ENCODE measurements at regions not wholly inside any gene's neighbourhood (a gene's known extent, or its start where the extent isn't known, plus 50 kb on each side); places are given as distances from the start of the nearest gene placed in this dataset.

DNA sequence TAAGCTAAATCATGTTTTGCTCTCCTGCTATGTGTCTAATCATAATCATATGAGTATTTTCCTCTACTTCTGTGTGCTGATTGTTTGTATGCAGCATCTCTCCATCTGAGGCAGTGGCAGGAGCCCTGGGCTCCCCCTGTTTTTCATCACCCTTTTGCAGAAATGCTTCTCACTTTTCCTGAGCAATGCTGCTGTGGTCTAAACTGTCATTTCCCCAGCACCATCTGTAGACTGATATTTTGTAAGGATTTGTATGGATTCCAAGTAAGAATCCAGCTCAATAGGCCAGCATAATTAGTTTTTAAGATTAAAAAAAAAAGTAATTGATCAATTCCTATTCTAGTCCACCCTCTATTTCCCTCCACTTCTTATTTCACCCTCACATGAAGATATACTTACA, 257.0 kb upstream of the CPHXL start:
- no peak for TF ChIP-seq MYC (IDR thresholded peaks at IDR 0.05; ENCODE audit: low read depth, low read length)
- TF ChIP-seq, protein P1, sequence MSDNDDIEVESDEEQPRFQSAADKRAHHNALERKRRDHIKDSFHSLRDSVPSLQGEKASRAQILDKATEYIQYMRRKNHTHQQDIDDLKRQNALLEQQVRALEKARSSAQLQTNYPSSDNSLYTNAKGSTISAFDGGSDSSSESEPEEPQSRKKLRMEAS (IDR thresholded peaks at IDR 0.05; ENCODE audit: low read depth, low read length): no peak
- no peak for TF ChIP-seq POLR2A (IDR thresholded peaks at IDR 0.05; ENCODE audit: extremely low read depth, insufficient read length)
- TF ChIP-seq, protein P2, sequence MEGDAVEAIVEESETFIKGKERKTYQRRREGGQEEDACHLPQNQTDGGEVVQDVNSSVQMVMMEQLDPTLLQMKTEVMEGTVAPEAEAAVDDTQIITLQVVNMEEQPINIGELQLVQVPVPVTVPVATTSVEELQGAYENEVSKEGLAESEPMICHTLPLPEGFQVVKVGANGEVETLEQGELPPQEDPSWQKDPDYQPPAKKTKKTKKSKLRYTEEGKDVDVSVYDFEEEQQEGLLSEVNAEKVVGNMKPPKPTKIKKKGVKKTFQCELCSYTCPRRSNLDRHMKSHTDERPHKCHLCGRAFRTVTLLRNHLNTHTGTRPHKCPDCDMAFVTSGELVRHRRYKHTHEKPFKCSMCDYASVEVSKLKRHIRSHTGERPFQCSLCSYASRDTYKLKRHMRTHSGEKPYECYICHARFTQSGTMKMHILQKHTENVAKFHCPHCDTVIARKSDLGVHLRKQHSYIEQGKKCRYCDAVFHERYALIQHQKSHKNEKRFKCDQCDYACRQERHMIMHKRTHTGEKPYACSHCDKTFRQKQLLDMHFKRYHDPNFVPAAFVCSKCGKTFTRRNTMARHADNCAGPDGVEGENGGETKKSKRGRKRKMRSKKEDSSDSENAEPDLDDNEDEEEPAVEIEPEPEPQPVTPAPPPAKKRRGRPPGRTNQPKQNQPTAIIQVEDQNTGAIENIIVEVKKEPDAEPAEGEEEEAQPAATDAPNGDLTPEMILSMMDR (IDR thresholded peaks at IDR 0.05; ENCODE audit: low read depth, low read length): no peak
- no peak overlapping the region for H3K4me3 ChIP-seq (ENCODE audit: low read depth, low read length)
- no peak for DNase-seq (ENCODE audit: low read depth)

DNA sequence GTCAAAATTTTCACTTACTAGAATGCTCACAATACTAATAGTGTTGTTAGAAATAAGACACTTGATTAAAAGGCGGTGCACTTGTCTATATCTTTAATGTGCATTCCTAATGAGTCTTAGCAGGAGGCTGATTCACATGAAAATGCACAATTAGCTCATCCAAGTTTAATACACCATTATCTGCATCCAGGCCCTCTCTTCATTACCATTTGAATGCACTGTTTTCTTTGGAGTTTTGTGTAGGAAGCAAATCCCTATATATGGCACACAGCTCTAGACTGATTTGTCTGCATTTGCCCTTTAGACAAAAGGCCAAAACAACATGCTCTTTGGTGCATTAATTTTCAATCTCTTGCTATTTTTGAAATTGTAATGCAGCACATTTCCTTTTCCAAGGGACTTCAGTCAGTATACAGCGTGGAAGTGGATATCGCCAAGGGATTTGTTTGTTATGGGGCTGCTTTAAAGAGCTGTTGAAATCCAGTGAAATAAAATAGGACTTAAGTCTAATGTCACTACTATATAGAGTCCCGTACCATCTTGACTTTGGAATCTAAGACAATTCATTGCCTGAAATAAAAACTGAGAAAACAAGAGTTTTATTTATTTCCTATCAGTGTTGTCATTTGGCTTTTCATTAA, 257.6 kb upstream of the CPHXL start:
- no peak overlapping the region for H3K4me3 ChIP-seq (ENCODE audit: low read depth, low read length)
- TF ChIP-seq, protein P1 (IDR thresholded peaks at IDR 0.05; ENCODE audit: low read depth, low read length): no peak
- TF ChIP-seq POLR2A (IDR thresholded peaks at IDR 0.05; ENCODE audit: extremely low read depth, insufficient read length): no peak
- TF ChIP-seq, protein P2 (IDR thresholded peaks at IDR 0.05; ENCODE audit: low read depth, low read length): no peak
- no peak for TF ChIP-seq MYC (IDR thresholded peaks at IDR 0.05; ENCODE audit: low read depth, low read length)
- DNase-seq (ENCODE audit: low read depth): no peak

DNA sequence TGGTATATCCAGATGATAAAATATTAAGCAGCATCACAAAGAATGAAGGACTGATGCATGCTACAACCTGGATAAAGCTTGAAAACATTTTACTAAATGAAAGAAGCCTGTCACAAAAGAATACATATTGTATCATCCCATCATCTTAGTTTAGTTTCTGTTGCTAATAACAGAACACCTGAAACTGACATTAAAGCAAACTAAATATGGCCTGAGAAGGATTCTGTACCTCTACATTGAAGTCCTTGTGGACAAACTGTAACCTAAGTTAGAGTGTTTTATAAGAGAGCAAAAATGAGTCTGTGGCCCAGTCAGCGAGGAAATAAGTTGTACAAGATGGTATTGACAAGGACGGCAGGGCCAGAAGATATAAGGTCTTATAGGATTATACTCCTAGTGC, 261.0 kb upstream of the CPHXL start:
- H3K4me3 ChIP-seq (ENCODE audit: low read depth, low read length): no peak overlapping the region
- TF ChIP-seq, protein P1 (IDR thresholded peaks at IDR 0.05; ENCODE audit: low read depth, low read length): no peak
- TF ChIP-seq, protein P2 (IDR thresholded peaks at IDR 0.05; ENCODE audit: low read depth, low read length): no peak
- TF ChIP-seq MYC (IDR thresholded peaks at IDR 0.05; ENCODE audit: low read depth, low read length) (no peak), POLR2A (IDR thresholded peaks at IDR 0.05; ENCODE audit: extremely low read depth, insufficient read length) (no peak)
- DNase-seq (ENCODE audit: low read depth): no peak

DNA sequence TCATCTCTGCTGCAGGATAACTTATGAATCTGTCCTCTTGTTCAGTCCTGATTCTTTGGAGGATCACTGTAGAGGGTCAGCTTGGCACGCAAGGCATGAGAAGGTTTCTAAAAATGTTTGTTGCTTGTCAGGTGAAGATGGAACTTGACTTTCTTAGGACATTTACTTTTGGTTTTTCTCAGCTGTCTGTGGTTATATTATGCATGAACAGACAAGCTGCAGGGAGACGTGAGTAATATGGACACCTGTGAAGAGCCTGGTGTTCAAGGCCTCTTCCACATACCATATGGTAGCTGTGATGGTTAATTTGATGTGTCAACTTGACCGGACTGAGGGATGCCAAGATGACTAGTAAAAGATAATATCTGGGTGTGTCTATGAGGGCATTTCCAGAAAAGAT, 270.2 kb upstream of the CPHXL start:
- TF ChIP-seq, protein P2 (IDR thresholded peaks at IDR 0.05; ENCODE audit: low read depth, low read length): no peak
- TF ChIP-seq POLR2A (IDR thresholded peaks at IDR 0.05; ENCODE audit: extremely low read depth, insufficient read length): no peak

DNA sequence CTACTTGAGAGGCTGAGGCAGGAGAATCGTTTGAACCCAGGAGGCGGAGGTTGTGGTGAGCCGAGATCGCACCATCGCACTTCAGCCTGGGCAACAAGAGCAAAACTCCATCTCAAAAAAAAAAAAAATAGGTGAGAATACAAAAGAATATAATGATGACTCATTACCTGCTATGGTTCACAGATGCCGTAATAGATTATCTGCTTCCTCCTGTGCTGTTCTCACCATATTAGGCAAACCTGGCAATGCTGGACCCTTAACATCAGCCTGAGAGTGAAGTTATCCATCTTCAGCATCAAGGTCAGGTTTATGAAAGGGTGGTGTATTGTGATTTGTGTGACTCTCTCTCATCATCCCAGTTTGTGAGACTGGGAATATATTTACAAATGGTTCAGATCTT, 271.3 kb upstream of the CPHXL start:
- no peak for DNase-seq (ENCODE audit: low read depth)
- no peak overlapping the region for H3K4me3 ChIP-seq (ENCODE audit: low read depth, low read length)
- TF ChIP-seq, protein P2 (IDR thresholded peaks at IDR 0.05; ENCODE audit: low read depth, low read length): no peak
- TF ChIP-seq POLR2A (IDR thresholded peaks at IDR 0.05; ENCODE audit: extremely low read depth, insufficient read length) (no peak), MYC (IDR thresholded peaks at IDR 0.05; ENCODE audit: low read depth, low read length) (no peak)
- TF ChIP-seq, protein P1 (IDR thresholded peaks at IDR 0.05; ENCODE audit: low read depth, low read length): no peak

More for the DNA sequence above, 270.2 kb upstream of the CPHXL start:
- DNase-seq (ENCODE audit: low read depth): no peak
- H3K4me3 ChIP-seq (ENCODE audit: low read depth, low read length): no peak overlapping the region

DNA sequence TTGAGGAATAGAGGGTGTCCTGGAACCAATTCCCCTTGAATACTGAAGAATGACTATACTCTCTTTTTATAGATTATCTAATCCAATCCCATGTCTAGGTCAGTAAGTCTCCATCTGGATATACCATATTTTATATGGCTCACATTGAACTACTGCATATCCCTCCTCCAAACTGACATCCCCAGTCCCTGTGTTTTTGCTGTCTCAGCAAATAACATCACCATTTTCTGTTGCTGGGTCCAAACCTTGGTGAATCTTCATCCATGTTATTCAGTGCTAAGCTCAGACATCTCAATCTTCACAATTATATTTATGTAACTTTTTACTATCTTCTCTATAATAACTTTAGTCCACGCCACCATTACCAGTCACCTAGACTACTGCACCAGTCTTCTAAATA, 269.6 kb upstream of the CNTNAP4 start:
- no peak overlapping the region for H3K4me3 ChIP-seq (ENCODE audit: low read depth, low read length)
- TF ChIP-seq, protein P1 (IDR thresholded peaks at IDR 0.05; ENCODE audit: low read depth, low read length): no peak
- TF ChIP-seq POLR2A (IDR thresholded peaks at IDR 0.05; ENCODE audit: extremely low read depth, insufficient read length) (no peak), MYC (IDR thresholded peaks at IDR 0.05; ENCODE audit: low read depth, low read length) (no peak)
- TF ChIP-seq, protein P2 (IDR thresholded peaks at IDR 0.05; ENCODE audit: low read depth, low read length): no peak
- DNase-seq (ENCODE audit: low read depth): no peak

Measured in NB4 (cell line).